B cell (primary cell): ENCODE measurements at regions not wholly inside any gene's neighbourhood (a gene's known extent, or its start where the extent isn't known, plus 50 kb on each side); places are given as distances from the start of the nearest gene placed in this dataset.

Experiments
- ATAC-seq: fragments of 200-7000 bp; cut with Tn5 transposase; one replicate; pipeline ENCODE4 v1.10.0; 2021; ENCODE audit warnings: low read depth, mild to moderate bottlenecking, moderate number of reproducible peaks, moderate library complexity
- CTCF ChIA-PET: fragments of 350-600 bp; sonication (Branson Sonifier 250); formaldehyde crosslinking; loops from one replicate; lab custom pipeline; 2021; ENCODE audit warnings: antibody characterized with exemption, inconsistent platforms; lab: Charles Lee
- POLR2A ChIA-PET: fragments of 350-600 bp; sonication (Branson Sonifier 250); formaldehyde crosslinking; loops from one replicate; lab custom pipeline; 2021; ENCODE audit warnings: antibody characterized with exemption; lab: Charles Lee
- DNase-seq: peaks from one replicate; pipeline ENCODE4 v3.0.0; 2013
- H2AFZ ChIP-seq: 2 replicates; pipeline ENCODE4 v1.6.1; 2012; ENCODE audit warnings: mild to moderate bottlenecking, low read depth, low read length; ENCODE audit not compliant: insufficient read depth, poor library complexity, severe bottlenecking
- H3K27ac ChIP-seq, 2 donors: 1 replicate in 1 of 2; 2 replicates in 1 of 2; pipeline ENCODE4 v1.5.1; 2012 to 2013; ENCODE audit warnings: low read length in 2 of 2, mild to moderate bottlenecking in 2 of 2, moderate library complexity in 1 of 2
- H3K27me3 ChIP-seq, 4 experiments: fragments of 200-600 bp in 1 of 4; sonication (generic) in 1 of 4; replicated peaks in 1 of 4; 1 replicate in 2 of 4; 2 replicates in 2 of 4; pipeline versions ENCODE4 v1.6.1 to v1.7.0; 2013 to 2016; ENCODE audit warnings: low read length in 3 of 4, mild to moderate bottlenecking in 2 of 4, mixed read lengths in 1 of 4, moderate library complexity in 1 of 4; ENCODE audit not compliant: insufficient read depth in 4 of 4, control insufficient read depth in 3 of 4; ENCODE audit errors: control extremely low read depth in 1 of 4
- H3K36me3 ChIP-seq, 2 experiments: replicated peaks in 1 of 2; 1 replicate in 1 of 2; 2 replicates in 1 of 2; pipeline versions ENCODE4 v1.6.1 to v1.7.1; 2013; ENCODE audit warnings: low read length in 1 of 2; ENCODE audit not compliant: insufficient read depth in 2 of 2, control insufficient read depth in 1 of 2; ENCODE audit errors: control extremely low read depth in 1 of 2, extremely low read depth in 1 of 2
- H3K4me1 ChIP-seq, 2 donors: fragments of 200-600 bp in 1 of 2; sonication (generic) in 1 of 2; 1 replicate in 1 of 2; 2 replicates in 1 of 2; pipeline versions ENCODE4 v1.5.1 to v1.6.1; 2013 to 2017; ENCODE audit warnings: low read length in 2 of 2; ENCODE audit not compliant: control insufficient read depth in 2 of 2, insufficient read depth in 2 of 2
- H3K4me2 ChIP-seq: replicated peaks from 2 replicates; pipeline ENCODE3; 2012; ENCODE audit warnings: mild to moderate bottlenecking, low read depth, low read length; ENCODE audit not compliant: poor library complexity, severe bottlenecking
- H3K4me3 ChIP-seq, 5 experiments: fragments of 200-600 bp in 1 of 5; sonication (generic) in 1 of 5; 1 replicate in 3 of 5; 2 replicates in 2 of 5; pipeline versions ENCODE4 v1.5.1 to v1.7.0; 2011 to 2016; ENCODE audit warnings: low read length in 4 of 5, mild to moderate bottlenecking in 4 of 5, low read depth in 2 of 5, control low read depth in 1 of 5, moderate library complexity in 1 of 5; ENCODE audit not compliant: insufficient read depth in 1 of 5; ENCODE audit errors: control extremely low read depth in 1 of 5, extremely low read depth in 1 of 5
- H3K79me2 ChIP-seq: fragments of 200-600 bp; sonication (generic); one replicate; pipeline ENCODE4 v1.6.0; 2016; ENCODE audit warnings: low read length; ENCODE audit not compliant: control insufficient read depth, insufficient read depth
- H3K9ac ChIP-seq: fragments of 200-600 bp; sonication (generic); 2 replicates; pipeline ENCODE4 v1.6.1; 2017; ENCODE audit warnings: mild to moderate bottlenecking, low read length, moderate library complexity
- H3K9me3 ChIP-seq, 3 donors: one replicate each; pipeline versions ENCODE4 v1.6.1 to v1.7.1; 2013; ENCODE audit warnings: low read length in 2 of 3; ENCODE audit not compliant: control insufficient read depth in 2 of 3, insufficient read depth in 1 of 3; ENCODE audit errors: control extremely low read depth in 1 of 3
- H4K20me1 ChIP-seq: 2 replicates; pipeline ENCODE4 v1.6.0; 2012; ENCODE audit warnings: mild to moderate bottlenecking, low read length; ENCODE audit not compliant: insufficient read depth, control insufficient read depth, poor library complexity, severe bottlenecking
- H3K27ac Mint-ChIP-seq: one replicate; pipeline ENCODE4 v1.8.0; 2021; ENCODE audit warnings: mixed read lengths
- H3K27me3 Mint-ChIP-seq: one replicate; pipeline ENCODE4 v1.8.0; 2021; ENCODE audit warnings: mixed read lengths
- H3K4me1 Mint-ChIP-seq: one replicate; pipeline ENCODE4 v1.8.0; 2021; ENCODE audit warnings: mixed read lengths
- H3K4me3 Mint-ChIP-seq: one replicate; pipeline ENCODE4 v1.8.0; 2021; ENCODE audit warnings: mixed read lengths
- H3K9me3 Mint-ChIP-seq: one replicate; pipeline ENCODE4 v1.8.0; 2022; ENCODE audit warnings: mixed read lengths; ENCODE audit not compliant: insufficient read depth
- EZH2 ChIP-seq: IDR thresholded peaks from 2 replicates; pipeline ENCODE4 v1.6.1; 2012; ENCODE audit warnings: borderline replicate concordance, low read depth, mild to moderate bottlenecking, moderate library complexity, low read length; ENCODE audit not compliant: insufficient read depth, poor library complexity, severe bottlenecking
- WGBS: methylation state at CpG from one replicate; pipeline ENCODE4 v1.1.5; 2013; ENCODE audit warnings: missing lambda C conversion rate; ENCODE audit not compliant: insufficient coverage; 5-methylcytosine and 5-hydroxymethylcytosine counted together
- intact Hi-C: fragments of 100-400 bp; cut with micrococcal nuclease; formaldehyde crosslinking; loops from one replicate; pipeline ENCODE4 v1.10.0; 2022
- TF ChIP-seq, protein P1 (sequence below): fragments of 200-600 bp; IDR thresholded peaks from one replicate; pipeline ENCODE4 v1.8.0; 2022; ENCODE audit warnings: antibody characterized with exemption, mild to moderate bottlenecking

DNA sequence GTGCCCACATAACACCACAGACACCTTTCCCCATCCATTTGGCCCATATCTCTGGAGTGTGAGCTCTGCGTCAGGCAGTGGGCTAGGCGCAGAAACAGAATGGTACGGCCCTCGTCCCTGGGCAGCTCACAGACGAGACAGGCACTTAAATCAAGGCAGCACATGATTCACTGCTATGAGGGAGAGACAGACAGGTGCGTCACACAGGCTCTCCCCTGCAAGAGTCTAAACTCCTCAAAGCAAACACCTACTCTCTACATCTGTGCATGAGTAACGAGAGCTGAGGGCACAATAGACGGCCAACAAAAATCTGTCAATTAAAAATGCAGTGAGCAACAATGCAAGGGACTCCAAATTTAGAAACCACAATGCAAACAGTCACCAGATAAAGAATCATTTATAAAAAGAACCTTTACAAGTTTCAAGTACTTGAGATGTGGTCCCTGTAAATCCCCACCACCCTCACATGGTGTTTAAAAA is 348.9 kb downstream of the UQCRFS1 start:
- TF ChIP-seq, protein P1, sequence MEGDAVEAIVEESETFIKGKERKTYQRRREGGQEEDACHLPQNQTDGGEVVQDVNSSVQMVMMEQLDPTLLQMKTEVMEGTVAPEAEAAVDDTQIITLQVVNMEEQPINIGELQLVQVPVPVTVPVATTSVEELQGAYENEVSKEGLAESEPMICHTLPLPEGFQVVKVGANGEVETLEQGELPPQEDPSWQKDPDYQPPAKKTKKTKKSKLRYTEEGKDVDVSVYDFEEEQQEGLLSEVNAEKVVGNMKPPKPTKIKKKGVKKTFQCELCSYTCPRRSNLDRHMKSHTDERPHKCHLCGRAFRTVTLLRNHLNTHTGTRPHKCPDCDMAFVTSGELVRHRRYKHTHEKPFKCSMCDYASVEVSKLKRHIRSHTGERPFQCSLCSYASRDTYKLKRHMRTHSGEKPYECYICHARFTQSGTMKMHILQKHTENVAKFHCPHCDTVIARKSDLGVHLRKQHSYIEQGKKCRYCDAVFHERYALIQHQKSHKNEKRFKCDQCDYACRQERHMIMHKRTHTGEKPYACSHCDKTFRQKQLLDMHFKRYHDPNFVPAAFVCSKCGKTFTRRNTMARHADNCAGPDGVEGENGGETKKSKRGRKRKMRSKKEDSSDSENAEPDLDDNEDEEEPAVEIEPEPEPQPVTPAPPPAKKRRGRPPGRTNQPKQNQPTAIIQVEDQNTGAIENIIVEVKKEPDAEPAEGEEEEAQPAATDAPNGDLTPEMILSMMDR: no peak
- no peak for TF ChIP-seq EZH2
- POLR2A ChIA-PET: no interaction called here
- ATAC-seq: no peak

DNA sequence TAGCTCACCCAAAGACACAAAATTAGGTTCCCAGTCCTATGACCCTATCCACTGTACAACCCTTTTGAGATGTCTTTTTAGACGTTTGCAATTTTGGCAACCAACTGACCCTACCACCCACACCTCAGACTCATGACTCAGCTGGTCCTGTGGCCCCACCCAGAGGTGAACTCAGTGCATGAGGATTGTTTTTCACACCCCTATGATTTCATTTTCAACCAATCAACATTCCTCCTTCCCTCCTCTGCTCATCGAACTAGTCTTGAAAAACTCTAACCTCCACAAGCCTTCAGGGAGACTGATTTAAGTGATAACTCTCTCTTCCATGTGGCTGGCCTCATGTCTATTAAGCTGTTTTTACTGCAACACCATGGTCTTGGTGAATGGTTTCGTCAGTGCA is 350.7 kb downstream of the UQCRFS1 start:
- H3K4me3 Mint-ChIP-seq: no peak overlapping the region
- Histone ChIP-seq H3K36me3 (no peaks in the 10 kb centered on the region), H3K27ac (no peak overlapping the region), H4K20me1 (no peaks in the 10 kb centered on the region), H3K4me3 (no peak overlapping the region), H3K4me1 (no peaks in the 10 kb centered on the region), H2AFZ (no peak overlapping the region), H3K27me3 (no peaks in the 10 kb centered on the region), H3K79me2 (no peaks in the 10 kb centered on the region), H3K4me2 (no peak overlapping the region), H3K9me3 (peaks cover 0 to 14% (median 0%) of the 10 kb centered on the region in 3 donors), H3K9ac (no peak overlapping the region)
- peaks cover 6% of the 10 kb centered on the region for H3K9me3 Mint-ChIP-seq
- ChIA-PET POLR2A (no interaction called here), CTCF (no interaction called here)
- ATAC-seq (no peak), DNase-seq (no peak)
- no peaks in the 10 kb centered on the region for H3K27me3 Mint-ChIP-seq
- WGBS: 34% methylated on average over 2 of the region's 3 CpGs
- TF ChIP-seq, protein P1: no peak
- TF ChIP-seq EZH2: no peak
- no peak overlapping the region for H3K27ac Mint-ChIP-seq
- intact Hi-C loops: no loop called here
- H3K4me1 Mint-ChIP-seq: no peaks in the 10 kb centered on the region

More for the DNA sequence above, 348.9 kb downstream of the UQCRFS1 start:
- CTCF ChIA-PET: no interaction called here
- no peak overlapping the region for H3K4me3 Mint-ChIP-seq
- Histone ChIP-seq H3K9ac (no peak overlapping the region), H3K27me3 (no peaks in the 10 kb centered on the region), H3K36me3 (no peaks in the 10 kb centered on the region), H3K79me2 (no peaks in the 10 kb centered on the region), H4K20me1 (no peaks in the 10 kb centered on the region), H3K4me2 (no peak overlapping the region), H3K4me1 (no peaks in the 10 kb centered on the region), H3K4me3 (no peak overlapping the region), H3K9me3 (peaks cover 0 to 19% (median 0%) of the 10 kb centered on the region in 3 donors), H2AFZ (no peak overlapping the region), H3K27ac (no peak overlapping the region)
- H3K4me1 Mint-ChIP-seq: no peaks in the 10 kb centered on the region
- WGBS: 83% methylated on average over 7 of the region's 8 CpGs
- DNase-seq: no peak
- intact Hi-C loops: no loop called here
- no peaks in the 10 kb centered on the region for H3K27me3 Mint-ChIP-seq
- no peak overlapping the region for H3K27ac Mint-ChIP-seq
- H3K9me3 Mint-ChIP-seq: peaks cover 8% of the 10 kb centered on the region
